Astrocyte (in vitro differentiated cells and primary cell): ENCODE measurements at regions not wholly inside any gene's neighbourhood (a gene's known extent, or its start where the extent isn't known, plus 50 kb on each side); places are given as distances from the start of the nearest gene placed in this dataset.

Source experiments
- EZH2 ChIP-seq: IDR thresholded peaks from 2 replicates; pipeline ENCODE4 v1.6.1; 2012; ENCODE audit warnings: mild to moderate bottlenecking, low read length, inconsistent platforms; ENCODE audit not compliant: insufficient read depth
- TF ChIP-seq, protein P1 (sequence below): IDR thresholded peaks from 2 replicates; pipeline ENCODE4 v1.5.1; 2011; ENCODE audit warnings: low read depth, mild to moderate bottlenecking, inconsistent platforms, low read length, moderate library complexity; ENCODE audit not compliant: insufficient read depth

DNA sequence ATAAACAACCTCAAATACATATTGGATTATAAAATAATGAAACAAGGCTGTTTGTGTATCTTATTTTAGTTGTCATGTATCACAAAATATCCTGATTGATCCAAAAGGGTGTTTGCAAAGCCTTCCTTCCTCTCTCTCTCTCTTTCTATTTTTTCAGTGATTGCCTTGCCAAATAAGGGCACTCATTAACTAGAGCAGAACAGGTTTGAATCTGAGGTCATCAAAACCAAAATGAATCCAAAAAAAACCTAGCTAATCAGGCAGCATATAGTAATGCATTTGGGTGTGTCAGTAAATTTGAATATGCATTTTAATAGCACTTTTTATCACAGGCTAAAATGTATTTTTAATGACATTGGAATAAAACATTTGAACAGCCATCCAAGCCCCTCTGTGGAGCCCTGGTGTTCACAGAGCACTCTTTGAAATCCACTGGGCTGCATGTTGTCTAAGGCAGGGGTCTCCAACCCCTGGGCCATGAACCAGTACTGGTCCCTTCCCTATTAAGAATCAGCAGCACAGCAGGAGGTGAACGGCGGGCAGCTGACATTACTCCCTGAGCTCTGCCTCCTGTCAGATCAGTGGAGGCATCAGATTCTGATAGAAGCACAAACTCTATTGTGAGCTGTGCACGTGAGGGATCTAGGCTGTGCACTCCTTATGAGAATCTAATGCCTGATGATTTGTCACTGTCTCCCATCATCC lies 171.8 kb upstream of the RAI14 start:
- TF ChIP-seq, protein P1, sequence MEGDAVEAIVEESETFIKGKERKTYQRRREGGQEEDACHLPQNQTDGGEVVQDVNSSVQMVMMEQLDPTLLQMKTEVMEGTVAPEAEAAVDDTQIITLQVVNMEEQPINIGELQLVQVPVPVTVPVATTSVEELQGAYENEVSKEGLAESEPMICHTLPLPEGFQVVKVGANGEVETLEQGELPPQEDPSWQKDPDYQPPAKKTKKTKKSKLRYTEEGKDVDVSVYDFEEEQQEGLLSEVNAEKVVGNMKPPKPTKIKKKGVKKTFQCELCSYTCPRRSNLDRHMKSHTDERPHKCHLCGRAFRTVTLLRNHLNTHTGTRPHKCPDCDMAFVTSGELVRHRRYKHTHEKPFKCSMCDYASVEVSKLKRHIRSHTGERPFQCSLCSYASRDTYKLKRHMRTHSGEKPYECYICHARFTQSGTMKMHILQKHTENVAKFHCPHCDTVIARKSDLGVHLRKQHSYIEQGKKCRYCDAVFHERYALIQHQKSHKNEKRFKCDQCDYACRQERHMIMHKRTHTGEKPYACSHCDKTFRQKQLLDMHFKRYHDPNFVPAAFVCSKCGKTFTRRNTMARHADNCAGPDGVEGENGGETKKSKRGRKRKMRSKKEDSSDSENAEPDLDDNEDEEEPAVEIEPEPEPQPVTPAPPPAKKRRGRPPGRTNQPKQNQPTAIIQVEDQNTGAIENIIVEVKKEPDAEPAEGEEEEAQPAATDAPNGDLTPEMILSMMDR, result no peak
- TF ChIP-seq EZH2, result no peak
